Neural progenitor cell (in vitro differentiated cells): ENCODE measurements at regions not wholly inside any gene's neighbourhood (a gene's known extent, or its start where the extent isn't known, plus 50 kb on each side); places are given as distances from the start of the nearest gene placed in this dataset.

ENCODE experiments used
- EZH2phosphoT487 ChIP-seq: fragments of 200-600 bp; sonication (generic); IDR thresholded peaks from 2 replicates; pipeline ENCODE4 v1.6.1; 2017; ENCODE audit warnings: antibody characterized with exemption
- TF ChIP-seq, protein P1 (sequence below): fragments of 200-600 bp; sonication (generic); IDR thresholded peaks from 2 replicates; pipeline ENCODE4 v1.5.1; 2017; ENCODE audit warnings: antibody characterized with exemption, mild to moderate bottlenecking

GRCh38 chr9:24879591-24879990 is 333.9 kb upstream of the IZUMO3 start:
- TF ChIP-seq, protein P1, sequence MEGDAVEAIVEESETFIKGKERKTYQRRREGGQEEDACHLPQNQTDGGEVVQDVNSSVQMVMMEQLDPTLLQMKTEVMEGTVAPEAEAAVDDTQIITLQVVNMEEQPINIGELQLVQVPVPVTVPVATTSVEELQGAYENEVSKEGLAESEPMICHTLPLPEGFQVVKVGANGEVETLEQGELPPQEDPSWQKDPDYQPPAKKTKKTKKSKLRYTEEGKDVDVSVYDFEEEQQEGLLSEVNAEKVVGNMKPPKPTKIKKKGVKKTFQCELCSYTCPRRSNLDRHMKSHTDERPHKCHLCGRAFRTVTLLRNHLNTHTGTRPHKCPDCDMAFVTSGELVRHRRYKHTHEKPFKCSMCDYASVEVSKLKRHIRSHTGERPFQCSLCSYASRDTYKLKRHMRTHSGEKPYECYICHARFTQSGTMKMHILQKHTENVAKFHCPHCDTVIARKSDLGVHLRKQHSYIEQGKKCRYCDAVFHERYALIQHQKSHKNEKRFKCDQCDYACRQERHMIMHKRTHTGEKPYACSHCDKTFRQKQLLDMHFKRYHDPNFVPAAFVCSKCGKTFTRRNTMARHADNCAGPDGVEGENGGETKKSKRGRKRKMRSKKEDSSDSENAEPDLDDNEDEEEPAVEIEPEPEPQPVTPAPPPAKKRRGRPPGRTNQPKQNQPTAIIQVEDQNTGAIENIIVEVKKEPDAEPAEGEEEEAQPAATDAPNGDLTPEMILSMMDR, result no peak
- TF ChIP-seq EZH2phosphoT487, result no peak
